HG02970 (cell line): ENCODE measurements at regions not wholly inside any gene's neighbourhood (a gene's known extent, or its start where the extent isn't known, plus 50 kb on each side); places are given as distances from the start of the nearest gene placed in this dataset.
"Not testable (repeated sequence)": the region's sequence is repeated elsewhere in the genome, so short reads cannot be mapped to it uniquely, and the experiment has no call there.

ENCODE experiments used
- ATAC-seq: cut with Tn5 transposase; IDR thresholded peaks from one replicate; pipeline ENCODE4 v1.9.1; 2021; ENCODE audit warnings: mild to moderate bottlenecking, moderate library complexity, moderate number of reproducible peaks; ENCODE audit not compliant: unreplicated experiment, low FRiP score

DNA sequence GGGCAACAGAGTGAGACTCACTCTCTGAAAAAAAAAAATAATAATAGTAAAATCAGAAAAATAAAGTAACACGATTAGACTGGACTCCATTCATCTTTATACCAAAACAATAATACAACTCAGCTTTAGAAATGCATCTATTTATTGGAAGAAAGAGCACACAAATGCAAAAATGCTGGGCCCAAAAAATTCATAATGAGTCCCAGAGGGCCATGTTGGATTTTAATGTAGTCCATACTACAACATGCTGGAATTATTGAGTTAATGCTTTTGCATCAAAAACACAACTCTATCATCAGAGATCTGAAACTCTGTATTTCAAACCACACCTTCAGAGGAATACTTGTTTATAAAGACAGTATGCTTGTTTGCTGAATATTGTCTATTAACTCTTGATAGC lies 1614.7 kb downstream of the STIM2 start:
- ATAC-seq, result no peak

DNA sequence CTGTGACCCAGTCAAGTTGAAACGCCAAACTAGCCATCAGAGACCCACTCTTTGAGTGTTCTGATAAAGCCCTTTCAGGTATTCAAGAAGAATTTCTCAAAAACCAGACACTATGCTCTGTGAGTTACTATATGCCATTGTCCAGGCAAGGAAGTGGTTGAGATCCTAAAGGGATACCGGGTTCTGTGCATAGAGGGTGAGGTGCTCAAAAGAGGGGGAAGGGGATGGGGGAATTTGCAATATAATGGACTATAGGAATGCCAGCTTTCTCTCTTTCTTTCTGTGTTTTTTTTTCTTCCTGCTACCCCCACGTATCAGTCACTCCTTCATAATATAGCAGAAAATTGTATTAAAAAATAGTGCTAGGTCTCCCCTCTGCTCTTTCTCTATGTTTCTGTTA lies 1619.0 kb downstream of the STIM2 start:
- no peak for ATAC-seq

GRCh38 chr4:28481565-28481964 lies 1620.9 kb downstream of the STIM2 start:
- ATAC-seq, result no peak

DNA sequence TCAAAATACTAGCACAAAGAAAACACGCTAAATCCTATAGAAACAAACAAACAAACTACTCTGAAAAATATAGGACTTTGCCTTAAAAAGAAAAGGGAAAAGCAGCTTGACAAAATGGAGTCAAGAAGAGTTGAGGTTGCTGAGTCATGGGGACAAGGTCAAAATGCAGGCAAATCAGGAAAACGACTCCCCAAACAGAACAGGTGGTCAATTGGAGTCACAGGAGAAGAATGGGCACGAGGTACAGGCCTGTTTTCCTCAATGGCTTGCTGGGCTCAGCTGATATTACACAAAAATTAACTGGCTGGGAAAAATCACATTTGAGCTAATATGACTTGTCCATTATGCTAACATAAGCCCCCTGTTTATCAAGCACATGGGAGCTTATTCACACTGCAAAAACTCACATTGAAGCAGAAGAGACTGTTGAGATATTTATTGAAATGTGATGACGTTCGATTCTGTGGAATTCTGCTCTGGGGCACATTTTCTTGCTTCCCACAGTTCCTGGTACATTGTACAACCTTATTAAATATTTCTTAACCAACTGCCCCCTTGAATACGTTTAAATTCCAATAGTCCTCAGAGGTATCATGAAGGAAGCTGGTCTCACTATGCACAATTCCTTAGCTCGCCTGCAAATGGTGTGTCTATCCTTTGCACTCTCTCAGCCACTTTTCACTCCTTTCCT lies 1622.1 kb downstream of the STIM2 start:
- no peak for ATAC-seq

DNA sequence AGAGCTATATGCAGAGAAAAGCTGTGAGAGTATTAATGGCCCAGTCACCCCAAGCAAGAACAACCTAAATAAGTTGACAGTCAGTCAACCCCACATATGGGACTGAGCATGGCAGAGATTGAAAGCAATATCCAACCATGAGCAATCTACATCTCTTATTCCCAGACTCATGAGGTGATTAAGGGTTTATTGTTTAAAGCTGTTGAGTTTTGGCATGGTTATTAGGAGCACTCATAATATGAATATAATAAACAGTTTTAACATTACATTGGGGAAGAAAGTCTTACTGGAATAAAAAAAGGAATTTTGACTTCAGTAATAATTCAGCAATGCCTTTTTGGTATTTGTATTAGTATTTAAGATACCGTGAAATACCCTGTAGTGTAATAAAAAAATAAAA lies 1627.4 kb downstream of the STIM2 start:
- no peak for ATAC-seq

GRCh38 chr4:28490669-28491068 lies 1630.0 kb downstream of the STIM2 start:
- ATAC-seq, result no peak

- no peak for ATAC-seq
Observed at GRCh38 chr4:28505064-28505463, 1644.4 kb downstream of the STIM2 start.

DNA sequence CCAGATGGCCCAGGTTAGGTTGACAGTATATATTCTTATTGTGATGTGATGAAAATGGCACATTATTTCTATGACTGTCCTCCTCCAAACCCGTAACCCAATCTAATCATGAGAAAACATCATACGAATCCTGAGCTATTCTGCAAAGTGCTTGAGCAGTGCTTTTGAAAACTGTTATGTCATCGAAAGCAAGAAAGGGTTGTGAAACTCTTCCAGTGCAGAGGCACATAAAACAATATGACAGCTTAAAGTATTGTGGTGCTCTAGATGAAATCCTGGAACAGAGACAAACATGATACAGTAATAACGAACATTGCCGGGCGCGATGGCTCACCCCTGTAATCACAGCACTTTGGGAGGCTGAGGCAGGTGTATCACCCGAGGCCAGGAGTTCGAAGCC lies 1648.0 kb downstream of the STIM2 start:
- ATAC-seq, result no peak

DNA sequence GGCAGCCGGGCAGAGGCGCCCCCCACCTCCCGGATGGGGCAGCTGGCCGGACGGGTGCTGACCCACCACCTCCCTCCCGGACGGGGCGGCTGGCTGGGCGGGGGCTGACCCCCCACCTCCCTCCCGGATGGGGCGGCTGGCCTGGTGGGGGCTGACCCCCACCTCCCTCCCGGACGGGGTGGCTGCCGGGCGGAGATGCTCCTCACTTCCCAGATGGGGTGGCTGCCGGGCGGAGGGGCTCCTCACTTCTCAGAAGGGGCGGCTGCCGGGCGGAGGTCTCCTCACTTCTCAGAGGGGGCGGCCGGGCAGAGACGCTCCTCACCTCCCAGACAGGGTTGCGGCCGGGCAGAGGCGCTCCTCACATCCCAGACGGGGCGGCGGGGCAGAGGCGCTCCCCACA lies 1654.1 kb downstream of the STIM2 start:
- not testable (repeated sequence) for ATAC-seq

GRCh38 chr4:28518561-28519165 lies 1658.0 kb downstream of the STIM2 start:
- ATAC-seq, result no peak

GRCh38 chr4:28523681-28524190 lies 1663.1 kb downstream of the STIM2 start:
- ATAC-seq, result no peak

DNA sequence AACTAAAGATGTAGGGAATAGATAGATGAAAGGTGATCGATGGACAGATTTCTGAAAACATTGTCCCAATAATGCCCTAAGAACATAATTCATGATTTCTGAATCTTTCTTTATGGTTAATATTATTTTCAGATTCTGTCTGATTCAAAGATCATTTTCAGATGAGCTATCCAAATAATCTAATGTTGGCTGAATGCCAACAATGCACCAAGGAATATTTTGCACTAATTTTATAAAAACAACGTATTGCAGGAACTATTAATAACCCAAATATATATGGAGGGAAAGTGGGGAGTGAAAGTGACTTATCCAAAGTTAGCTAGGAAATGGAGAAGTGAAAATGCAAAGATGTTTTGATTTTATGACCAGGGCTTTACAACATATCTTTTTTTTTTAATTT lies 1675.5 kb downstream of the STIM2 start:
- ATAC-seq, result no peak

DNA sequence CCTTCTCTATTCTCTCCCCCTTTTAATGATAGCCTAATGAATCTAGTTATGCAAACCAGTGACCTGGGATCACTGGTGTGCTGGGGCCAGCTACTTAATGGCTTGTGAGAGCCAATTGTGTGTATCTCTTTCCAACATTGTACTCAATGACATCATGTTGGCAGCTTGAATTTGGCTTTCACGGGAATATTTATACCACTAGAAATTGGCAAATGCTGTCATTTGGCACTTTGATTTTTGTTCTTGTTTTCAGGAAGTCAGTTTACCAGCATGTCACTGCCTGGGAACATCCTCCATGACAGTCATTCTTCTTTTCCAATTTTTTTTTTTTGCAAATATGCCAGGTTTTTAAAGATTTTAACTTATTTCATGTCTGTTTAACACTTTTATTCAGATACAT lies 1685.3 kb downstream of the STIM2 start:
- no peak for ATAC-seq

GRCh38 chr4:28548136-28548535 lies 1687.5 kb downstream of the STIM2 start:
- ATAC-seq, result no peak

DNA sequence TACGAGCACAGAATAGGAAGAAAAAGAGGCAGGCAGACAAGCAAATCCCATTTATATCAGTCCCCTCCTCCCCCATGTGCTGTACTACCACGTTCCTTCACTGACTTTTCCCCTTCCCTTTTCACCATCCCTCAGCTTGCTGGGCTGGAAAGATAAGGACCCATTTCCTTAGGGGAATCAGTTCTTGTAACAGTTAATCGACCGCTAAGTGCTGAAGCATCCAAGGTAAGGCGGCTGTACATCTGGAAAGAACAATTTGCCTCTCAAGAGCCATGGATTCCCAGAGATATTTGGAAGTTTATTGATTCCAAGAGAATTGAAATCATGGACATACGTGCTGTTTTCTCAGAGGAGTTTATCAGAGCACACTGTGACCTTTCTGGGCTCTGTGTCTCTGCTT lies 1688.0 kb downstream of the STIM2 start:
- no peak for ATAC-seq

DNA sequence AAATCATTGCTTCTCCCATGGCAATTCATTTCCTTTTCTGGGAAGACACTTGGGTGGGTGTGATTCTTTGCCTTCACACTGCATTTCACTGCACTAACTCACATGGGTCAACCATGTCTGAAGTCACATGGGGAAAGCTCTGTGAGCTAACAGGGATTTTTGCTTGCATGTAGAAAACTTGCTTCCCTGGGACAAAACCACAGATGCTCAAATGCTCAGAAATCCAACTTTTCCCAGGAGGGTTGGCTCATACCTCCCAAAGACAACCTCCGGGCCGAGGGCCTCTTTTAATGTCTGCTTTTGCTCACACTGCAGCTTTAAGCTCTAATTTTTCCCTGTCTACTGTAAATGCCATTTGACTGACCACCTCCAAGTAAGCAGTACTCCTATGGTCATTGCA lies 1695.2 kb downstream of the STIM2 start:
- ATAC-seq, result no peak

- no peak for ATAC-seq
Observed at GRCh38 chr4:28557755-28558154, 1697.1 kb downstream of the STIM2 start.

DNA sequence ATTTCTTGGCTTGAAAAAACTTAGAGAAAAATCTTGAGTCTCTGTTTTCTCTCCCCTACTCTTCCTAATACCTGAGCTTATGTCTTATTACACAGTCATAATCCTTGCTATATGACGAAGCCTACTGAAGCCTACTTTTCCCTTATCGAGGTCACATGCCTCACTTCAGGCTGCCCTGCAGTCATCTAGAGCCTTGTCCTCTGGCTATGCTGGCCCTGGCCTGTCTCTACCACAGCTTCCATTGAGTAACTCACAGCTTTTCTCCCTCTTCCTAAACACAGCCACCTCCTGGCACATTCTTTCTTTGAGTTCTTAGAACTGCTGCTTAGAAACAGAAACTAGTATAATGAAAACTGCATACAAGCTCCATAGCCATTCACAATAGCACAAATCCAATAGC lies 1698.3 kb downstream of the STIM2 start:
- ATAC-seq, result no peak

GRCh38 chr4:28562913-28563312 lies 1702.3 kb downstream of the STIM2 start:
- ATAC-seq, result no peak

- no peak for ATAC-seq
Observed at GRCh38 chr4:28565396-28565795, 1704.8 kb downstream of the STIM2 start.

GRCh38 chr4:28600958-28601357 lies 1740.3 kb downstream of the STIM2 start:
- no peak for ATAC-seq

DNA sequence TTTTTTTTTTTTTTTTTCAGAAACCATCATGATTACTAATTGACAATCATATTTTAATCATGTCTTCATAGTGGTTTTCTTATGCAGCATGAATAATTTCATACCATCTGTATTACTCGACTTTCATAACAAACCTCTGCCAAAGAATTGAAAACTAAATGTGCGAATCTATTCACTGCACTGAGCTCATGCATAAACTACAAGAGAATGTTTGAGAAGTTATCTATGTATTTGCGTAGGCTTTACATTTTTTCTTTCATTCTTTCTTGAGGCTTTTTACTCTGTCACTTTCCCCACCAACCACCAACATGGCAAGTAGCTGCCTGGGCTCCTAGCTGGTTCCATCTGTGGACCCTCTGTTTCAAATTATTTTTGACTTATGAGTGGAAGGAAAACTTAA lies 1761.0 kb downstream of the STIM2 start:
- no peak for ATAC-seq
